Suprapubic skin (tissue), 4 donors: ENCODE measurements at regions not wholly inside any gene's neighbourhood (a gene's known extent, or its start where the extent isn't known, plus 50 kb on each side); places are given as distances from the start of the nearest gene placed in this dataset.

Experiments
- DNase-seq, 2 donors: peaks; one replicate each; pipeline ENCODE4 v3.0.0-alpha.2; 2019; ENCODE audit warnings: low spot score in 2 of 2
- H3K27ac ChIP-seq: fragments of 200-600 bp; sonication (generic); one replicate; pipeline ENCODE4 v1.5.1; 2019
- H3K27me3 ChIP-seq: fragments of 200-600 bp; sonication (generic); one replicate; pipeline ENCODE4 v1.5.1; 2019
- H3K36me3 ChIP-seq: fragments of 200-600 bp; sonication (generic); one replicate; pipeline ENCODE4 v1.5.1; 2019
- H3K4me1 ChIP-seq: fragments of 200-600 bp; sonication (generic); one replicate; pipeline ENCODE4 v1.5.1; 2019
- H3K4me3 ChIP-seq: fragments of 200-600 bp; sonication (generic); one replicate; pipeline ENCODE4 v1.5.1; 2019; ENCODE audit warnings: mild to moderate bottlenecking
- H3K9me3 ChIP-seq: fragments of 200-600 bp; sonication (generic); one replicate; pipeline ENCODE4 v1.5.1; 2019
- CTCF ChIP-seq, 2 donors: fragments of 200-600 bp in 1 of 2; fragments of 450-650 bp in 1 of 2; sonication (generic) in 1 of 2; IDR thresholded peaks; one replicate each; pipeline ENCODE4 v1.5.1; 2016 to 2019; ENCODE audit warnings: antibody characterized with exemption in 2 of 2, mild to moderate bottlenecking in 1 of 2, moderate library complexity in 1 of 2
- EP300 ChIP-seq: sonication (generic); formaldehyde crosslinking; IDR thresholded peaks from one replicate; pipeline ENCODE4 v1.6.1; 2017; ENCODE audit warnings: antibody characterized with exemption
- POLR2A ChIP-seq, 2 donors: fragments of 450-650 bp; IDR thresholded peaks; one replicate each; pipeline ENCODE4 v1.6.1; 2017; ENCODE audit warnings: antibody characterized with exemption in 2 of 2, mild to moderate bottlenecking in 2 of 2, moderate library complexity in 2 of 2
- POLR2AphosphoS5 ChIP-seq, 3 donors: sonication (generic); formaldehyde crosslinking; IDR thresholded peaks; one replicate each; pipeline ENCODE4 v1.6.1; 2017; ENCODE audit warnings: antibody characterized with exemption in 3 of 3
- WGBS: methylation state at CpG from one replicate; pipeline ENCODE4 v1.1.5; 2018; 5-methylcytosine and 5-hydroxymethylcytosine counted together

DNA sequence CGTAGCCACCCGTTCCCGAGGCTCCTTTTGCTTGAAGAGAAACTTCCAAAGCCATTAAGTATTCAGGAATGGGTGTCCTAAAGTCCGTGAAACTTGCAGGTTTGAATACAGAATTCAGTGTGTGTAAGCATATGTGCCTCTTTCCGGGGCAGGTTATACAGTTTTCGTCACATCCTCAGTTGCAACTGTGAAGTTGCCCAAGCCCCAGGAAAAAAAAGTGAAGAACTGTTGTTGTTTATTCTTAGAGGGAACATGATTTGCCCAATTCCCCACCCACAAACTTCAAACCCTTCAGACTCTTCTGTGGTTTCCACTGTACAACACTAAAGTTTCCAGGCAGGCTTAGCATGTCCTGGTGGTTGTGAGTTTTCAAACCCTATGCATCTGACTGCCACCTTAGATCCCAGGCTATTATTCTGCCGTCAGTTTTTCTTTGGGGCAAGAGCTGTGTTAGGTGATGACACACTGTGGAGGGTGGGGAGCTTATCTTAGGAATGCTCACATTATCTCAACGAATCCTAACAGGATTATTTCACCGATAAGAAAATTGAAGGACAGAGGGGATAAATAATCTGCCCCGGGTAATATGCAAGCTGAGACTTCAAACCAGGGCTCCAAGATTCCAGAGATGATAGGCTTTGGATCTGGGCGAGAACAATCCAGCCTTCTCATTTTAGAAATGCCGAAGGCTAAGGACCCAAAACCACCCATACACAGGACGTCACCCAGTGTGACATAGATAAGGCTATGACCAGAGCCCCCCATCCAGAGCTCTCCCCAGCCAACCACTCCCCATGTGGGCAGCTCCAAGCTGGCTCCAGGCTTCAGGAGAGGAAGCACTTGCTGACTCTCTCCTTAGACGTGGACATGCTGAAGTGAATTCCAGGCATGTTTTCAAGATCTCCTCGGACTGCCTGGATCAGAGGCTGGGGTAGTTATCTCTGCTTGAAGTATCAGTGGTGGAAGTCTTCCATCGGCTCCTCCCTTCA lies 81.7 kb upstream of the AFDN start:
- H3K27me3 ChIP-seq = peaks cover 7% of the 10 kb centered on the region
- DNase-seq = no peak
- H3K27ac ChIP-seq = no peak overlapping the region
- H3K4me1 ChIP-seq = peaks cover 19% of the 10 kb centered on the region
- WGBS = 59% methylated on average over 16 of the region's 16 CpGs
- no peaks in the 10 kb centered on the region for H3K36me3 ChIP-seq
- no peaks in the 10 kb centered on the region for H3K9me3 ChIP-seq
- TF ChIP-seq POLR2A (IDR thresholded peaks at IDR 0.05) (no peak), EP300 (no peak), CTCF (IDR thresholded peaks at IDR 0.05) (no peak), POLR2AphosphoS5 (IDR thresholded peaks at IDR 0.05) (no peak)
- H3K4me3 ChIP-seq = no peak overlapping the region

- peak overlapping the region; percentile 14 for H3K27ac ChIP-seq
- no peak for TF ChIP-seq CTCF (IDR thresholded peaks at IDR 0.05)
- no peak for TF ChIP-seq POLR2A (IDR thresholded peaks at IDR 0.05)
- no peak for TF ChIP-seq EP300
- no peak for TF ChIP-seq POLR2AphosphoS5 (IDR thresholded peaks at IDR 0.05)
- WGBS = 73% methylated on average over 15 of the region's 19 CpGs
- no peak overlapping the region for H3K4me3 ChIP-seq
- DNase-seq = peak in 1 of 2 donors; percentile 75
- H3K9me3 ChIP-seq = no peaks in the 10 kb centered on the region
- no peaks in the 10 kb centered on the region for H3K36me3 ChIP-seq
- peaks cover 7% of the 10 kb centered on the region for H3K27me3 ChIP-seq
- peaks cover 27% of the 10 kb centered on the region for H3K4me1 ChIP-seq
These were observed 80.9 kb upstream of the AFDN start for GRCh38 chr6:167745670-167746389.

GRCh38 chr6:167746390-167746907 lies 80.3 kb upstream of the AFDN start:
- Histone ChIP-seq H3K4me1 (peaks cover 32% of the 10 kb centered on the region), H3K9me3 (no peaks in the 10 kb centered on the region), H3K27ac (peak overlapping the region; percentile 14), H3K27me3 (peaks cover 7% of the 10 kb centered on the region), H3K4me3 (no peak overlapping the region), H3K36me3 (no peaks in the 10 kb centered on the region)
- WGBS = 85% methylated on average over 17 of the region's 17 CpGs
- DNase-seq = no peak
- TF ChIP-seq EP300 (no peak), CTCF (IDR thresholded peaks at IDR 0.05) (no peak), POLR2AphosphoS5 (IDR thresholded peaks at IDR 0.05) (no peak), POLR2A (IDR thresholded peaks at IDR 0.05) (no peak)

DNA sequence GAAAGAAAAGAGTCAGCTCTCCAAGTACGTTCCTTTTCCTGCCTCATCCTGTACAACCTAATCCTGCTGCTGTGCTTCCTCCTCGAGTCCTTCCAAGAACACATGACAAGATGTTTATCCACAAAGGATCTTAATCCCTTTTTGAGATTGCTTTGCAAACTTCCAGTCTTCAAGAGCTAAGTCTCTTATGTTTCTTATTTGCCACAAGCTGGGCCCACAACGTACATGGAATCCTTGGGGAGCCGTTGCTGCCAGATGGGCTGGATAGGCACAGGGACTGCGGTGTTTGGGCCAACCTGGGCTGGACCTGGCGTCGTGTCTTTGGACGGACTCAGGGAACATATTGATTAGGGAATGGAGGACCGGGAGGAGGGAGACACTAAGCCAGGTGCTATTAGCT lies 79.7 kb upstream of the AFDN start:
- no peak overlapping the region for H3K27ac ChIP-seq
- WGBS = 67% methylated on average over 9 of the region's 9 CpGs
- TF ChIP-seq POLR2AphosphoS5 (IDR thresholded peaks at IDR 0.05) (no peak), CTCF (IDR thresholded peaks at IDR 0.05) (no peak), EP300 (no peak), POLR2A (IDR thresholded peaks at IDR 0.05) (no peak)

GRCh38 chr6:167747645-167748044 lies 79.1 kb upstream of the AFDN start:
- WGBS = 84% methylated on average over 5 of the region's 5 CpGs
- Histone ChIP-seq H3K27ac (no peak overlapping the region), H3K4me1 (peaks cover 36% of the 10 kb centered on the region), H3K36me3 (no peaks in the 10 kb centered on the region), H3K27me3 (peaks cover 7% of the 10 kb centered on the region), H3K4me3 (no peak overlapping the region), H3K9me3 (no peaks in the 10 kb centered on the region)
- TF ChIP-seq POLR2A (IDR thresholded peaks at IDR 0.05) = no peak
- DNase-seq = no peak

More for the DNA sequence above, 79.7 kb upstream of the AFDN start:
- DNase-seq = no peak
- Histone ChIP-seq H3K9me3 (no peaks in the 10 kb centered on the region), H3K27me3 (peaks cover 7% of the 10 kb centered on the region), H3K36me3 (no peaks in the 10 kb centered on the region), H3K4me1 (peaks cover 36% of the 10 kb centered on the region), H3K4me3 (no peak overlapping the region)
